ENCODE measurements at regions not wholly inside any gene's neighbourhood (a gene's known extent, or its start where the extent isn't known, plus 50 kb on each side); places are given as distances from the start of the nearest gene placed in this dataset.

GRCh38 chr3:144645300-144645699 lies 673.7 kb downstream of the DIPK2A start:
- TF ChIP-seq, protein P1, sequence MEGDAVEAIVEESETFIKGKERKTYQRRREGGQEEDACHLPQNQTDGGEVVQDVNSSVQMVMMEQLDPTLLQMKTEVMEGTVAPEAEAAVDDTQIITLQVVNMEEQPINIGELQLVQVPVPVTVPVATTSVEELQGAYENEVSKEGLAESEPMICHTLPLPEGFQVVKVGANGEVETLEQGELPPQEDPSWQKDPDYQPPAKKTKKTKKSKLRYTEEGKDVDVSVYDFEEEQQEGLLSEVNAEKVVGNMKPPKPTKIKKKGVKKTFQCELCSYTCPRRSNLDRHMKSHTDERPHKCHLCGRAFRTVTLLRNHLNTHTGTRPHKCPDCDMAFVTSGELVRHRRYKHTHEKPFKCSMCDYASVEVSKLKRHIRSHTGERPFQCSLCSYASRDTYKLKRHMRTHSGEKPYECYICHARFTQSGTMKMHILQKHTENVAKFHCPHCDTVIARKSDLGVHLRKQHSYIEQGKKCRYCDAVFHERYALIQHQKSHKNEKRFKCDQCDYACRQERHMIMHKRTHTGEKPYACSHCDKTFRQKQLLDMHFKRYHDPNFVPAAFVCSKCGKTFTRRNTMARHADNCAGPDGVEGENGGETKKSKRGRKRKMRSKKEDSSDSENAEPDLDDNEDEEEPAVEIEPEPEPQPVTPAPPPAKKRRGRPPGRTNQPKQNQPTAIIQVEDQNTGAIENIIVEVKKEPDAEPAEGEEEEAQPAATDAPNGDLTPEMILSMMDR (IDR thresholded peaks at IDR 0.05; ENCODE audit: poor library complexity, severe bottlenecking): no peak
- TF ChIP-seq POLR2AphosphoS5 (IDR thresholded peaks at IDR 0.05): no peak
- TF ChIP-seq, protein P2, sequence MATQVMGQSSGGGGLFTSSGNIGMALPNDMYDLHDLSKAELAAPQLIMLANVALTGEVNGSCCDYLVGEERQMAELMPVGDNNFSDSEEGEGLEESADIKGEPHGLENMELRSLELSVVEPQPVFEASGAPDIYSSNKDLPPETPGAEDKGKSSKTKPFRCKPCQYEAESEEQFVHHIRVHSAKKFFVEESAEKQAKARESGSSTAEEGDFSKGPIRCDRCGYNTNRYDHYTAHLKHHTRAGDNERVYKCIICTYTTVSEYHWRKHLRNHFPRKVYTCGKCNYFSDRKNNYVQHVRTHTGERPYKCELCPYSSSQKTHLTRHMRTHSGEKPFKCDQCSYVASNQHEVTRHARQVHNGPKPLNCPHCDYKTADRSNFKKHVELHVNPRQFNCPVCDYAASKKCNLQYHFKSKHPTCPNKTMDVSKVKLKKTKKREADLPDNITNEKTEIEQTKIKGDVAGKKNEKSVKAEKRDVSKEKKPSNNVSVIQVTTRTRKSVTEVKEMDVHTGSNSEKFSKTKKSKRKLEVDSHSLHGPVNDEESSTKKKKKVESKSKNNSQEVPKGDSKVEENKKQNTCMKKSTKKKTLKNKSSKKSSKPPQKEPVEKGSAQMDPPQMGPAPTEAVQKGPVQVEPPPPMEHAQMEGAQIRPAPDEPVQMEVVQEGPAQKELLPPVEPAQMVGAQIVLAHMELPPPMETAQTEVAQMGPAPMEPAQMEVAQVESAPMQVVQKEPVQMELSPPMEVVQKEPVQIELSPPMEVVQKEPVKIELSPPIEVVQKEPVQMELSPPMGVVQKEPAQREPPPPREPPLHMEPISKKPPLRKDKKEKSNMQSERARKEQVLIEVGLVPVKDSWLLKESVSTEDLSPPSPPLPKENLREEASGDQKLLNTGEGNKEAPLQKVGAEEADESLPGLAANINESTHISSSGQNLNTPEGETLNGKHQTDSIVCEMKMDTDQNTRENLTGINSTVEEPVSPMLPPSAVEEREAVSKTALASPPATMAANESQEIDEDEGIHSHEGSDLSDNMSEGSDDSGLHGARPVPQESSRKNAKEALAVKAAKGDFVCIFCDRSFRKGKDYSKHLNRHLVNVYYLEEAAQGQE (IDR thresholded peaks at IDR 0.05; ENCODE audit: borderline replicate concordance): no peak
- TF ChIP-seq TAF1 (IDR thresholded peaks at IDR 0.05; ENCODE audit: low read depth): no peak
- no peak for TF ChIP-seq RAD21 (conservative IDR thresholded peaks at IDR 0.05)
